DND-41 (cell line): ENCODE measurements at regions not wholly inside any gene's neighbourhood (a gene's known extent, or its start where the extent isn't known, plus 50 kb on each side); places are given as distances from the start of the nearest gene placed in this dataset.

ENCODE experiments used
- EZH2 ChIP-seq: IDR thresholded peaks from 3 replicates; pipeline ENCODE4 v1.6.1; 2012; ENCODE audit warnings: borderline replicate concordance, low read depth, mild to moderate bottlenecking, moderate library complexity, low read length, inconsistent platforms; ENCODE audit not compliant: severe bottlenecking
- TF ChIP-seq, protein P1 (sequence below): IDR thresholded peaks from 2 replicates; pipeline ENCODE4 v1.5.1; 2012; ENCODE audit warnings: borderline replicate concordance, low read length, moderate library complexity, mild to moderate bottlenecking; ENCODE audit not compliant: poor library complexity, severe bottlenecking; ENCODE audit errors: extremely low read depth

DNA sequence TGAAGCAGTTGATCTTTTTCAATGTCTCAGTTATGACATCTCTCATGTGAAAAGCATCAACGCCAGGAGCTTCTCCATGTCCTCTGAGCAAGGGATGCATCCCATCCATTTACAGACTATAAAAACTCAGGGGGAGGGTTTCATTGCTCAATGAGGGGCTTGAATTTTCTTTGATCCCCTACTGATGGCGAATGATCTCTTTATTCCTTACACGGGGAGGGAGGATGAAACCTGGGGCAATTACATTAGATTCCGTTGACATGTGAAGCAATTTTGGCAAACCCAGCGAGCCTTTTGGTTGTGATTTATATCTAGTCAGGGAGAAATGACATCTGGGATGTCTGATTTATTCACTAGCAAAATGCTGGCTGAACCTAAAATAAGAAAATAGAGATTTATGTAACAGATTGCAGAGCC is 268.9 kb downstream of the HIVEP2 start:
- TF ChIP-seq, protein P1, sequence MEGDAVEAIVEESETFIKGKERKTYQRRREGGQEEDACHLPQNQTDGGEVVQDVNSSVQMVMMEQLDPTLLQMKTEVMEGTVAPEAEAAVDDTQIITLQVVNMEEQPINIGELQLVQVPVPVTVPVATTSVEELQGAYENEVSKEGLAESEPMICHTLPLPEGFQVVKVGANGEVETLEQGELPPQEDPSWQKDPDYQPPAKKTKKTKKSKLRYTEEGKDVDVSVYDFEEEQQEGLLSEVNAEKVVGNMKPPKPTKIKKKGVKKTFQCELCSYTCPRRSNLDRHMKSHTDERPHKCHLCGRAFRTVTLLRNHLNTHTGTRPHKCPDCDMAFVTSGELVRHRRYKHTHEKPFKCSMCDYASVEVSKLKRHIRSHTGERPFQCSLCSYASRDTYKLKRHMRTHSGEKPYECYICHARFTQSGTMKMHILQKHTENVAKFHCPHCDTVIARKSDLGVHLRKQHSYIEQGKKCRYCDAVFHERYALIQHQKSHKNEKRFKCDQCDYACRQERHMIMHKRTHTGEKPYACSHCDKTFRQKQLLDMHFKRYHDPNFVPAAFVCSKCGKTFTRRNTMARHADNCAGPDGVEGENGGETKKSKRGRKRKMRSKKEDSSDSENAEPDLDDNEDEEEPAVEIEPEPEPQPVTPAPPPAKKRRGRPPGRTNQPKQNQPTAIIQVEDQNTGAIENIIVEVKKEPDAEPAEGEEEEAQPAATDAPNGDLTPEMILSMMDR, result no peak
- no peak for TF ChIP-seq EZH2
